ENCODE measurements at regions not wholly inside any gene's neighbourhood (a gene's known extent, or its start where the extent isn't known, plus 50 kb on each side); places are given as distances from the start of the nearest gene placed in this dataset.

DNA sequence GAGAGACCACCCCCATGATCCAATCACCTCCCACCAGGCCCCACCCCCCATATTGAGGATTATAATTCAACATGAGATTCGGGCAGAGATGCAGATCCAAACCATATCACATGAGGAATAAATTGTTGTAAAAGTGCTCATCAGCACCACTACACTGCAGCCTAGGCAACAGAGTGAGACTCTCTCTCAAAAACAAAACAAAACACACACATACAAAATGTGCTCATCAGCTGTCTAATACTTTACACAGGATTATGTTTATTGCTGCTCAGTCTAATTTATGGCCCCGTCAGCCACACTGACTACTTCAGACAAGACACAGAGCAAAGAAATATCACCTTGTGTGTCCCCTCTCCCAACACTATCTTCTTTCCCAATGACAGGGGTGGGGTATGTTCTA, 72.9 kb upstream of the PPM1J start (continued):
- TF ChIP-seq, protein P1, sequence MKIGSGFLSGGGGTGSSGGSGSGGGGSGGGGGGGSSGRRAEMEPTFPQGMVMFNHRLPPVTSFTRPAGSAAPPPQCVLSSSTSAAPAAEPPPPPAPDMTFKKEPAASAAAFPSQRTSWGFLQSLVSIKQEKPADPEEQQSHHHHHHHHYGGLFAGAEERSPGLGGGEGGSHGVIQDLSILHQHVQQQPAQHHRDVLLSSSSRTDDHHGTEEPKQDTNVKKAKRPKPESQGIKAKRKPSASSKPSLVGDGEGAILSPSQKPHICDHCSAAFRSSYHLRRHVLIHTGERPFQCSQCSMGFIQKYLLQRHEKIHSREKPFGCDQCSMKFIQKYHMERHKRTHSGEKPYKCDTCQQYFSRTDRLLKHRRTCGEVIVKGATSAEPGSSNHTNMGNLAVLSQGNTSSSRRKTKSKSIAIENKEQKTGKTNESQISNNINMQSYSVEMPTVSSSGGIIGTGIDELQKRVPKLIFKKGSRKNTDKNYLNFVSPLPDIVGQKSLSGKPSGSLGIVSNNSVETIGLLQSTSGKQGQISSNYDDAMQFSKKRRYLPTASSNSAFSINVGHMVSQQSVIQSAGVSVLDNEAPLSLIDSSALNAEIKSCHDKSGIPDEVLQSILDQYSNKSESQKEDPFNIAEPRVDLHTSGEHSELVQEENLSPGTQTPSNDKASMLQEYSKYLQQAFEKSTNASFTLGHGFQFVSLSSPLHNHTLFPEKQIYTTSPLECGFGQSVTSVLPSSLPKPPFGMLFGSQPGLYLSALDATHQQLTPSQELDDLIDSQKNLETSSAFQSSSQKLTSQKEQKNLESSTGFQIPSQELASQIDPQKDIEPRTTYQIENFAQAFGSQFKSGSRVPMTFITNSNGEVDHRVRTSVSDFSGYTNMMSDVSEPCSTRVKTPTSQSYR (CRISPR knock-in tag; IDR thresholded peaks at IDR 0.05), result no peak
- TF ChIP-seq, protein P2, sequence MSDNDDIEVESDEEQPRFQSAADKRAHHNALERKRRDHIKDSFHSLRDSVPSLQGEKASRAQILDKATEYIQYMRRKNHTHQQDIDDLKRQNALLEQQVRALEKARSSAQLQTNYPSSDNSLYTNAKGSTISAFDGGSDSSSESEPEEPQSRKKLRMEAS (CRISPR knock-in tag; IDR thresholded peaks at IDR 0.05), result no peak
- no peak for TF ChIP-seq TP53 (CRISPR knock-in tag; IDR thresholded peaks at IDR 0.05)
- TF ChIP-seq, protein P3, sequence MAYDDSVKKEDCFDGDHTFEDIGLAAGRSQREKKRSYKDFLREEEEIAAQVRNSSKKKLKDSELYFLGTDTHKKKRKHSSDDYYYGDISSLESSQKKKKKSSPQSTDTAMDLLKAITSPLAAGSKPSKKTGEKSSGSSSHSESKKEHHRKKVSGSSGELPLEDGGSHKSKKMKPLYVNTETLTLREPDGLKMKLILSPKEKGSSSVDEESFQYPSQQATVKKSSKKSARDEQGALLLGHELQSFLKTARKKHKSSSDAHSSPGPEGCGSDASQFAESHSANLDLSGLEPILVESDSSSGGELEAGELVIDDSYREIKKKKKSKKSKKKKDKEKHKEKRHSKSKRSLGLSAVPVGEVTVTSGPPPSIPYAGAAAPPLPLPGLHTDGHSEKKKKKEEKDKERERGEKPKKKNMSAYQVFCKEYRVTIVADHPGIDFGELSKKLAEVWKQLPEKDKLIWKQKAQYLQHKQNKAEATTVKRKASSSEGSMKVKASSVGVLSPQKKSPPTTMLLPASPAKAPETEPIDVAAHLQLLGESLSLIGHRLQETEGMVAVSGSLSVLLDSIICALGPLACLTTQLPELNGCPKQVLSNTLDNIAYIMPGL (CRISPR knock-in tag; IDR thresholded peaks at IDR 0.05), result no peak
- TF ChIP-seq ZNF317 (CRISPR knock-in tag; IDR thresholded peaks at IDR 0.05; ENCODE audit: borderline replicate concordance, low read depth), result no peak
- TF ChIP-seq, protein P4, sequence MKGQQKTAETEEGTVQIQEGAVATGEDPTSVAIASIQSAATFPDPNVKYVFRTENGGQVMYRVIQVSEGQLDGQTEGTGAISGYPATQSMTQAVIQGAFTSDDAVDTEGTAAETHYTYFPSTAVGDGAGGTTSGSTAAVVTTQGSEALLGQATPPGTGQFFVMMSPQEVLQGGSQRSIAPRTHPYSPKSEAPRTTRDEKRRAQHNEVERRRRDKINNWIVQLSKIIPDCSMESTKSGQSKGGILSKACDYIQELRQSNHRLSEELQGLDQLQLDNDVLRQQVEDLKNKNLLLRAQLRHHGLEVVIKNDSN (CRISPR knock-in tag; IDR thresholded peaks at IDR 0.05), result no peak
- TF ChIP-seq ZNF232 (CRISPR knock-in tag; IDR thresholded peaks at IDR 0.05), result no peak

DNA sequence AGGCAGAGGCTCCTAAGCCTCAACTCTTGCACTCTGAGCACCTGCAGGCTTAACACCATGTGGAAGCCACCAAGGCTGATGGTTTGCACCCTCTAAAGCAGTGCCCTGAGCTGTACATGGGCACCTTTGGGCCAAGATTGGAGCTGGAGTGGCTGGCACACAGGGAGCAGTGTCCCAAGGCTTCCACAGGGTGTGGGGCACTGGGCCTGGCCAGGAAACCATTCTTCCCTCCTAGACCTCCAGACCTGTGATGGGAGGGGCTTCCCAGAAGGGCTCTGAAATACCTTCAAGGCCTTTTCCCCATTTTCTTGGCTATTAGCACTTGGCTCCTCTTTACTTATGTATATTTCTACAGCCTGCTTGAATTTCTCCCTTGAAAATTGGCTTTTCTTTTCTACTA, 67.9 kb upstream of the PPM1J start:
- Mint-ChIP-seq H3K27me3 (ENCODE audit: low read depth) (peaks cover 4% of the 10 kb centered on the region), H3K36me3 (peaks cover 11% of the 10 kb centered on the region), H3K4me3 (no peak overlapping the region), H3K27ac (no peak overlapping the region), H3K4me1 (no peaks in the 10 kb centered on the region), H3K9me3 (peaks cover 21% of the 10 kb centered on the region)
- ATAC-seq (no peak), DNase-seq (ENCODE audit: low spot score) (no peak)
- no peak for TF ChIP-seq NFE2L1 (CRISPR knock-in tag; IDR thresholded peaks at IDR 0.05)
- no peak for TF ChIP-seq SP1 (CRISPR knock-in tag; conservative IDR thresholded peaks at IDR 0.05)
- TF ChIP-seq, protein P5, sequence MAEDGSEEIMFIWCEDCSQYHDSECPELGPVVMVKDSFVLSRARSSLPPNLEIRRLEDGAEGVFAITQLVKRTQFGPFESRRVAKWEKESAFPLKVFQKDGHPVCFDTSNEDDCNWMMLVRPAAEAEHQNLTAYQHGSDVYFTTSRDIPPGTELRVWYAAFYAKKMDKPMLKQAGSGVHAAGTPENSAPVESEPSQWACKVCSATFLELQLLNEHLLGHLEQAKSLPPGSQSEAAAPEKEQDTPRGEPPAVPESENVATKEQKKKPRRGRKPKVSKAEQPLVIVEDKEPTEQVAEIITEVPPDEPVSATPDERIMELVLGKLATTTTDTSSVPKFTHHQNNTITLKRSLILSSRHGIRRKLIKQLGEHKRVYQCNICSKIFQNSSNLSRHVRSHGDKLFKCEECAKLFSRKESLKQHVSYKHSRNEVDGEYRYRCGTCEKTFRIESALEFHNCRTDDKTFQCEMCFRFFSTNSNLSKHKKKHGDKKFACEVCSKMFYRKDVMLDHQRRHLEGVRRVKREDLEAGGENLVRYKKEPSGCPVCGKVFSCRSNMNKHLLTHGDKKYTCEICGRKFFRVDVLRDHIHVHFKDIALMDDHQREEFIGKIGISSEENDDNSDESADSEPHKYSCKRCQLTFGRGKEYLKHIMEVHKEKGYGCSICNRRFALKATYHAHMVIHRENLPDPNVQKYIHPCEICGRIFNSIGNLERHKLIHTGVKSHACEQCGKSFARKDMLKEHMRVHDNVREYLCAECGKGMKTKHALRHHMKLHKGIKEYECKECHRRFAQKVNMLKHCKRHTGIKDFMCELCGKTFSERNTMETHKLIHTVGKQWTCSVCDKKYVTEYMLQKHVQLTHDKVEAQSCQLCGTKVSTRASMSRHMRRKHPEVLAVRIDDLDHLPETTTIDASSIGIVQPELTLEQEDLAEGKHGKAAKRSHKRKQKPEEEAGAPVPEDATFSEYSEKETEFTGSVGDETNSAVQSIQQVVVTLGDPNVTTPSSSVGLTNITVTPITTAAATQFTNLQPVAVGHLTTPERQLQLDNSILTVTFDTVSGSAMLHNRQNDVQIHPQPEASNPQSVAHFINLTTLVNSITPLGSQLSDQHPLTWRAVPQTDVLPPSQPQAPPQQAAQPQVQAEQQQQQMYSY (CRISPR knock-in tag; IDR thresholded peaks at IDR 0.05), result no peak
- no peak for TF ChIP-seq ZNF121 (CRISPR knock-in tag; IDR thresholded peaks at IDR 0.05)
- TF ChIP-seq TP53 (CRISPR knock-in tag; IDR thresholded peaks at IDR 0.05), result no peak
- TF ChIP-seq ZNF219 (CRISPR knock-in tag; IDR thresholded peaks at IDR 0.05; ENCODE audit: borderline replicate concordance), result no peak
- TF ChIP-seq PRRX2 (CRISPR knock-in tag; IDR thresholded peaks at IDR 0.05), result no peak
- no peak for TF ChIP-seq ESRRA (CRISPR knock-in tag; IDR thresholded peaks at IDR 0.05; ENCODE audit: borderline replicate concordance)
- TF ChIP-seq, protein P6, sequence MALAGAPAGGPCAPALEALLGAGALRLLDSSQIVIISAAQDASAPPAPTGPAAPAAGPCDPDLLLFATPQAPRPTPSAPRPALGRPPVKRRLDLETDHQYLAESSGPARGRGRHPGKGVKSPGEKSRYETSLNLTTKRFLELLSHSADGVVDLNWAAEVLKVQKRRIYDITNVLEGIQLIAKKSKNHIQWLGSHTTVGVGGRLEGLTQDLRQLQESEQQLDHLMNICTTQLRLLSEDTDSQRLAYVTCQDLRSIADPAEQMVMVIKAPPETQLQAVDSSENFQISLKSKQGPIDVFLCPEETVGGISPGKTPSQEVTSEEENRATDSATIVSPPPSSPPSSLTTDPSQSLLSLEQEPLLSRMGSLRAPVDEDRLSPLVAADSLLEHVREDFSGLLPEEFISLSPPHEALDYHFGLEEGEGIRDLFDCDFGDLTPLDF (CRISPR knock-in tag; IDR thresholded peaks at IDR 0.05), result no peak
- TF ChIP-seq, protein P7, sequence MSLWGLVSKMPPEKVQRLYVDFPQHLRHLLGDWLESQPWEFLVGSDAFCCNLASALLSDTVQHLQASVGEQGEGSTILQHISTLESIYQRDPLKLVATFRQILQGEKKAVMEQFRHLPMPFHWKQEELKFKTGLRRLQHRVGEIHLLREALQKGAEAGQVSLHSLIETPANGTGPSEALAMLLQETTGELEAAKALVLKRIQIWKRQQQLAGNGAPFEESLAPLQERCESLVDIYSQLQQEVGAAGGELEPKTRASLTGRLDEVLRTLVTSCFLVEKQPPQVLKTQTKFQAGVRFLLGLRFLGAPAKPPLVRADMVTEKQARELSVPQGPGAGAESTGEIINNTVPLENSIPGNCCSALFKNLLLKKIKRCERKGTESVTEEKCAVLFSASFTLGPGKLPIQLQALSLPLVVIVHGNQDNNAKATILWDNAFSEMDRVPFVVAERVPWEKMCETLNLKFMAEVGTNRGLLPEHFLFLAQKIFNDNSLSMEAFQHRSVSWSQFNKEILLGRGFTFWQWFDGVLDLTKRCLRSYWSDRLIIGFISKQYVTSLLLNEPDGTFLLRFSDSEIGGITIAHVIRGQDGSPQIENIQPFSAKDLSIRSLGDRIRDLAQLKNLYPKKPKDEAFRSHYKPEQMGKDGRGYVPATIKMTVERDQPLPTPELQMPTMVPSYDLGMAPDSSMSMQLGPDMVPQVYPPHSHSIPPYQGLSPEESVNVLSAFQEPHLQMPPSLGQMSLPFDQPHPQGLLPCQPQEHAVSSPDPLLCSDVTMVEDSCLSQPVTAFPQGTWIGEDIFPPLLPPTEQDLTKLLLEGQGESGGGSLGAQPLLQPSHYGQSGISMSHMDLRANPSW (CRISPR knock-in tag; conservative IDR thresholded peaks at IDR 0.05; ENCODE audit: low read depth), result no peak
- ChIA-PET CTCF (no interaction called here), POLR2A (no interaction called here)

Data from WTC11 (cell line).